HCT116 (cell line): ENCODE measurements at regions not wholly inside any gene's neighbourhood (a gene's known extent, or its start where the extent isn't known, plus 50 kb on each side); places are given as distances from the start of the nearest gene placed in this dataset.

Experiments used
- ATAC-seq: fragments of 200-7000 bp; cut with Tn5 transposase; 2 replicates; pipeline ENCODE4 v1.9.1; 2020; ENCODE audit warnings: mild to moderate bottlenecking, moderate library complexity
- BruUV-seq: library from RNA; stranded (reverse); fragments of 400-500 nt; replicated peaks from 2 replicates; lab custom pipeline; 2021; lab: Mats Ljungman, UMichigan
- CTCF ChIA-PET: fragments of 300-600 bp; sonication (Branson Sonifier 250); formaldehyde crosslinking; loops from one replicate; lab custom pipeline; 2021; ENCODE audit warnings: antibody characterized with exemption; lab: Charles Lee
- POLR2A ChIA-PET: fragments of 300-600, 350-600 bp; sonication (Branson Sonifier 250); formaldehyde crosslinking; loops from one replicate; lab custom pipeline; 2021; ENCODE audit warnings: antibody characterized with exemption; lab: Charles Lee
- RAD21 ChIA-PET, 2 experiments: fragments of 300-600 bp; sonication (Branson Sonifier 250); formaldehyde crosslinking; loops; one replicate each; lab custom pipeline; 2023; ENCODE audit warnings: low total read pairs in 2 of 2; ENCODE audit not compliant: uncharacterized antibody in 2 of 2, unreplicated experiment in 2 of 2, low non-redundant PET in 1 of 2; lab: Charles Lee
- DNase-seq: peaks from one replicate; pipeline ENCODE4 v3.0.0-alpha.2; 2010; ENCODE audit warnings: low read depth, low spot score
- H2AFZ ChIP-seq: fragments of 200-600 bp; shearing (Covaris generic), sonication (generic); 2 replicates; pipeline ENCODE4 v1.6.1; 2017; ENCODE audit warnings: low read depth, mixed run types, mixed read lengths, antibody characterized with exemption, low read length; ENCODE audit not compliant: poor library complexity, severe bottlenecking
- H3K27ac ChIP-seq: 2 replicates; pipeline ENCODE4 v1.5.1; 2012; ENCODE audit warnings: low read depth, low read length
- H3K27me3 ChIP-seq: fragments of 200-600 bp; sonication (generic); 2 replicates; pipeline ENCODE4 v1.6.1; 2016; ENCODE audit warnings: mixed run types, low read length, mixed read lengths; ENCODE audit not compliant: insufficient read depth
- H3K36me3 ChIP-seq, 2 experiments: fragments of 200-500 bp in 1 of 2; fragments of 200-600 bp in 1 of 2; sonication (Bioruptor generic) in 1 of 2; sonication (generic) in 1 of 2; 2 replicates each; pipeline versions ENCODE4 v1.5.1 to v1.6.1; 2014 to 2016; ENCODE audit warnings: low read length in 2 of 2, inconsistent platforms in 1 of 2, mixed read lengths in 1 of 2, mixed run types in 1 of 2; ENCODE audit not compliant: insufficient read depth in 2 of 2, control insufficient read depth in 1 of 2
- H3K4me1 ChIP-seq, 2 experiments: fragments of 200-600 bp in 1 of 2; sonication (generic) in 1 of 2; 2 replicates each; pipeline versions ENCODE4 v1.5.1 to v1.6.1; 2012 to 2017; ENCODE audit warnings: low read length in 2 of 2, inconsistent platforms in 1 of 2, mild to moderate bottlenecking in 1 of 2, mixed read lengths in 1 of 2, mixed run types in 1 of 2, moderate library complexity in 1 of 2; ENCODE audit not compliant: insufficient read depth in 2 of 2, control insufficient read depth in 1 of 2
- H3K4me2 ChIP-seq: fragments of 200-600 bp; sonication (generic); 2 replicates; pipeline ENCODE4 v1.6.1; 2017; ENCODE audit warnings: mixed run types, low read length, mixed read lengths
- H3K4me3 ChIP-seq, 2 experiments: fragments of 200-600 bp in 1 of 2; sonication (generic) in 1 of 2; replicated peaks in 1 of 2; 2 replicates each; pipeline ENCODE4 v1.5.1; 2011 to 2016; ENCODE audit warnings: low read length in 2 of 2, control low read depth in 1 of 2, low read depth in 1 of 2, mild to moderate bottlenecking in 1 of 2, mixed read lengths in 1 of 2, mixed run types in 1 of 2
- H3K79me2 ChIP-seq: fragments of 200-600 bp; sonication (generic); 2 replicates; pipeline ENCODE4 v1.6.1; 2017; ENCODE audit warnings: mild to moderate bottlenecking, mixed run types, low read length, moderate library complexity, mixed read lengths; ENCODE audit not compliant: insufficient read depth
- H3K9ac ChIP-seq: fragments of 200-600 bp; sonication (generic); 2 replicates; pipeline ENCODE4 v1.6.1; 2016; ENCODE audit warnings: low read length, mixed read lengths
- H3K9me2 ChIP-seq: fragments of 200-600 bp; sonication (generic), shearing (Covaris generic); 2 replicates; pipeline ENCODE4 v1.6.1; 2017; ENCODE audit warnings: mixed run types, mild to moderate bottlenecking, moderate library complexity; ENCODE audit not compliant: insufficient read depth
- H3K9me3 ChIP-seq, 2 experiments: fragments of 200-500 bp in 1 of 2; fragments of 200-600 bp in 1 of 2; sonication (Bioruptor generic) in 1 of 2; sonication (generic) in 1 of 2; 2 replicates each; pipeline ENCODE4 v1.6.1; 2014 to 2017; ENCODE audit warnings: low read length in 2 of 2, mixed read lengths in 2 of 2, inconsistent platforms in 1 of 2, low read depth in 1 of 2, mild to moderate bottlenecking in 1 of 2, mixed run types in 1 of 2, moderate library complexity in 1 of 2; ENCODE audit not compliant: control insufficient read depth in 1 of 2, insufficient read depth in 1 of 2
- H4K20me1 ChIP-seq: fragments of 200-600 bp; sonication (generic), shearing (Covaris generic); 2 replicates; pipeline ENCODE4 v1.6.1; 2017; ENCODE audit warnings: mixed run types, mild to moderate bottlenecking, moderate library complexity; ENCODE audit not compliant: insufficient read depth
- CEBPB ChIP-seq: IDR thresholded peaks from 2 replicates; pipeline ENCODE4 v1.6.1; 2012; ENCODE audit warnings: low read depth
- ELF1 ChIP-seq: IDR thresholded peaks from 2 replicates; pipeline ENCODE4 v1.6.1; 2012; ENCODE audit warnings: low read depth, borderline replicate concordance
- EZH2 ChIP-seq: fragments of 200-600 bp; sonication (generic); IDR thresholded peaks from 2 replicates; pipeline ENCODE4 v1.6.1; 2017; ENCODE audit warnings: antibody characterized with exemption, mixed run types
- EZH2phosphoT487 ChIP-seq: fragments of 200-600 bp; IDR thresholded peaks from 2 replicates; pipeline ENCODE4 v1.6.1; 2018; ENCODE audit warnings: antibody characterized with exemption, borderline replicate concordance
- JUND ChIP-seq: IDR thresholded peaks from 2 replicates; pipeline ENCODE4 v1.6.1; 2012
- RAD21 ChIP-seq: IDR thresholded peaks from 2 replicates; pipeline ENCODE4 v1.6.1; 2012; ENCODE audit warnings: low read depth, mild to moderate bottlenecking
- SIN3A ChIP-seq: IDR thresholded peaks from 2 replicates; pipeline ENCODE4 v1.6.1; 2012; ENCODE audit warnings: low read depth
- TCF7L2 ChIP-seq: IDR thresholded peaks from 2 replicates; pipeline ENCODE4 v1.7.0; 2011; ENCODE audit warnings: borderline replicate concordance, inconsistent platforms; ENCODE audit not compliant: insufficient read depth, insufficient read length; ENCODE audit errors: extremely low read depth
- YY1 ChIP-seq: IDR thresholded peaks from 2 replicates; pipeline ENCODE4 v1.6.1; 2011; ENCODE audit warnings: low read length, low read depth, moderate library complexity, mild to moderate bottlenecking; ENCODE audit not compliant: insufficient replicate concordance; ENCODE audit errors: extremely low read depth
- intact Hi-C: fragments of 100-400 bp; cut with micrococcal nuclease; formaldehyde crosslinking; loops from 2 replicates; pipeline ENCODE4 v1.10.0; 2022
- TF ChIP-seq, protein P1 (sequence below), 3 experiments: fragments of 200-600 bp in 1 of 3; sonication (generic) in 1 of 3; IDR thresholded peaks in 2 of 3; conservative IDR thresholded peaks in 1 of 3; 2 replicates each; pipeline ENCODE4 v1.5.1; 2012 to 2017; ENCODE audit warnings: low read depth in 2 of 3, low read length in 2 of 3, antibody characterized with exemption in 1 of 3, borderline replicate concordance in 1 of 3, control low read depth in 1 of 3, mild to moderate bottlenecking in 1 of 3, mixed read lengths in 1 of 3, mixed run types in 1 of 3, moderate library complexity in 1 of 3; ENCODE audit not compliant: insufficient read depth in 1 of 3
- TF ChIP-seq, protein P2 (sequence below): IDR thresholded peaks from 2 replicates; pipeline ENCODE4 v1.6.1; 2012
- TF ChIP-seq, protein P3 (sequence below): IDR thresholded peaks from 2 replicates; pipeline ENCODE4 v1.6.1; 2012

DNA sequence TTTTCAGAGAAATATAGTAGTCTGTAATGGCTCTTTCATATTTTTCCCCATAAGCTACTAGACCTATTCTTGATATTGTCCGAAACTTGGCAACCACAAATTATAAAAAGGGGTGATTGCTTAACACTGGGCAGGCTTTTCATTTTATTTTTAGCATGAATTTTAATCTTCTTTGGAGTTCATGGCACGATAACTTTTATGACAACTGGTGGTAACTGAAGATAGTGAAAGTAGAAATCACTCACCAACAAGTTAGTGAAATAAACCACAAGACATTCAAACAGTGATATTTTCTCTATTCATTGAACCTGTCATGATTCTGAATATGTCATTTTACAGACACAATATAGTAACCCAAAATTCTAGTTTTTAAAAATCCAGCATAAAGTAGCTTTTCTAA is 213.9 kb downstream of the PRDM9 start:
- ChIA-PET CTCF (no interaction called here), RAD21 (no interaction called here), POLR2A (no interaction called here)
- Histone ChIP-seq H3K4me3 (no peak overlapping the region), H3K79me2 (no peaks in the 10 kb centered on the region), H3K9me3 (peaks cover 0 to 17% of the 10 kb centered on the region in 2 experiments; a peak in 3 of 4 replicates), H3K9ac (no peak overlapping the region), H3K4me1 (no peaks in the 10 kb centered on the region), H3K27me3 (no peaks in the 10 kb centered on the region), H3K9me2 (no peaks in the 10 kb centered on the region), H3K36me3 (no peaks in the 10 kb centered on the region), H3K4me2 (no peak overlapping the region), H4K20me1 (no peaks in the 10 kb centered on the region), H2AFZ (no peak overlapping the region), H3K27ac (no peak overlapping the region)
- intact Hi-C loops: no loop called here
- no TSS peak for BruUV-seq
- ATAC-seq (no peak), DNase-seq (no peak)
- TF ChIP-seq RAD21 (no peak), CEBPB (no peak), TCF7L2 (no peak), SIN3A (no peak), EZH2 (no peak), YY1 (no peak), JUND (no peak), EZH2phosphoT487 (no peak), ELF1 (no peak)
- TF ChIP-seq, protein P1, sequence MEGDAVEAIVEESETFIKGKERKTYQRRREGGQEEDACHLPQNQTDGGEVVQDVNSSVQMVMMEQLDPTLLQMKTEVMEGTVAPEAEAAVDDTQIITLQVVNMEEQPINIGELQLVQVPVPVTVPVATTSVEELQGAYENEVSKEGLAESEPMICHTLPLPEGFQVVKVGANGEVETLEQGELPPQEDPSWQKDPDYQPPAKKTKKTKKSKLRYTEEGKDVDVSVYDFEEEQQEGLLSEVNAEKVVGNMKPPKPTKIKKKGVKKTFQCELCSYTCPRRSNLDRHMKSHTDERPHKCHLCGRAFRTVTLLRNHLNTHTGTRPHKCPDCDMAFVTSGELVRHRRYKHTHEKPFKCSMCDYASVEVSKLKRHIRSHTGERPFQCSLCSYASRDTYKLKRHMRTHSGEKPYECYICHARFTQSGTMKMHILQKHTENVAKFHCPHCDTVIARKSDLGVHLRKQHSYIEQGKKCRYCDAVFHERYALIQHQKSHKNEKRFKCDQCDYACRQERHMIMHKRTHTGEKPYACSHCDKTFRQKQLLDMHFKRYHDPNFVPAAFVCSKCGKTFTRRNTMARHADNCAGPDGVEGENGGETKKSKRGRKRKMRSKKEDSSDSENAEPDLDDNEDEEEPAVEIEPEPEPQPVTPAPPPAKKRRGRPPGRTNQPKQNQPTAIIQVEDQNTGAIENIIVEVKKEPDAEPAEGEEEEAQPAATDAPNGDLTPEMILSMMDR (IDR thresholded peaks at IDR 0.05 in 2 of 3, conservative IDR thresholded peaks at IDR 0.05 in 1 of 3; ENCODE audit: borderline replicate concordance in 1 of 3, insufficient read depth in 1 of 3, low read depth in 2 of 3, low read length in 2 of 3): no peak
- TF ChIP-seq, protein P2, sequence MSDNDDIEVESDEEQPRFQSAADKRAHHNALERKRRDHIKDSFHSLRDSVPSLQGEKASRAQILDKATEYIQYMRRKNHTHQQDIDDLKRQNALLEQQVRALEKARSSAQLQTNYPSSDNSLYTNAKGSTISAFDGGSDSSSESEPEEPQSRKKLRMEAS: no peak
- TF ChIP-seq, protein P3, sequence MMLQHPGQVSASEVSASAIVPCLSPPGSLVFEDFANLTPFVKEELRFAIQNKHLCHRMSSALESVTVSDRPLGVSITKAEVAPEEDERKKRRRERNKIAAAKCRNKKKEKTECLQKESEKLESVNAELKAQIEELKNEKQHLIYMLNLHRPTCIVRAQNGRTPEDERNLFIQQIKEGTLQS: no peak
